ENCODE measurements at regions not wholly inside any gene's neighbourhood (a gene's known extent, or its start where the extent isn't known, plus 50 kb on each side); places are given as distances from the start of the nearest gene placed in this dataset.

- Histone ChIP-seq H3K9me3 (ENCODE audit: control insufficient read depth in 2 of 2, low read length in 2 of 2) (peaks cover 0 to 2% of the 10 kb centered on the region in 2 donors), H3K4me1 (ENCODE audit: control insufficient read depth in 2 of 2, insufficient read depth in 2 of 2, low read length in 2 of 2) (no peaks in the 10 kb centered on the region), H3K9ac (ENCODE audit: low read depth in 1 of 2, low read length in 2 of 2) (no peak overlapping the region), H3K36me3 (ENCODE audit: control insufficient read depth in 2 of 2, insufficient read depth in 2 of 2, low read length in 2 of 2) (no peaks in the 10 kb centered on the region), H3K27me3 (ENCODE audit: control insufficient read depth in 2 of 2, insufficient read depth in 2 of 2, low read length in 2 of 2) (no peaks in the 10 kb centered on the region), H3K4me3 (ENCODE audit: low read length in 2 of 2) (no peak overlapping the region), H3K27ac (ENCODE audit: low read depth in 2 of 2, low read length in 2 of 2) (no peak overlapping the region)
These were observed 97.3 kb upstream of the SFMBT2 start for GRCh38 chr10:7507887-7508726.

GRCh38 chr10:7506571-7506970 lies 95.7 kb upstream of the SFMBT2 start:
- no peaks in the 10 kb centered on the region for H3K4me1 ChIP-seq (ENCODE audit: control insufficient read depth in 2 of 2, insufficient read depth in 2 of 2, low read length in 2 of 2)
- no peak overlapping the region for H3K27ac ChIP-seq (ENCODE audit: low read depth in 2 of 2, low read length in 2 of 2)
- peaks cover 0 to 2% of the 10 kb centered on the region in 2 donors for H3K9me3 ChIP-seq (ENCODE audit: control insufficient read depth in 2 of 2, low read length in 2 of 2)

GRCh38 chr10:7505196-7505595 lies 94.4 kb upstream of the SFMBT2 start:
- Histone ChIP-seq H3K36me3 (ENCODE audit: control insufficient read depth in 2 of 2, insufficient read depth in 2 of 2, low read length in 2 of 2) (no peaks in the 10 kb centered on the region), H3K9me3 (ENCODE audit: control insufficient read depth in 2 of 2, low read length in 2 of 2) (no peaks in the 10 kb centered on the region), H3K27ac (ENCODE audit: low read depth in 2 of 2, low read length in 2 of 2) (no peak overlapping the region)

More at GRCh38 chr10:7506571-7506970, 95.7 kb upstream of the SFMBT2 start:
- no peaks in the 10 kb centered on the region for H3K36me3 ChIP-seq (ENCODE audit: control insufficient read depth in 2 of 2, insufficient read depth in 2 of 2, low read length in 2 of 2)
- H3K27me3 ChIP-seq (ENCODE audit: control insufficient read depth in 2 of 2, insufficient read depth in 2 of 2, low read length in 2 of 2): no peaks in the 10 kb centered on the region
- H3K9ac ChIP-seq (ENCODE audit: low read depth in 1 of 2, low read length in 2 of 2): no peak overlapping the region
- H3K4me3 ChIP-seq (ENCODE audit: low read length in 2 of 2): no peak overlapping the region

GRCh38 chr10:7503190-7503589 lies 92.4 kb upstream of the SFMBT2 start:
- Histone ChIP-seq H3K9me3 (ENCODE audit: control insufficient read depth in 2 of 2, low read length in 2 of 2) (no peaks in the 10 kb centered on the region), H3K4me1 (ENCODE audit: control insufficient read depth in 2 of 2, insufficient read depth in 2 of 2, low read length in 2 of 2) (no peaks in the 10 kb centered on the region), H3K9ac (ENCODE audit: low read depth in 1 of 2, low read length in 2 of 2) (no peak overlapping the region), H3K27me3 (ENCODE audit: control insufficient read depth in 2 of 2, insufficient read depth in 2 of 2, low read length in 2 of 2) (no peaks in the 10 kb centered on the region), H3K27ac (ENCODE audit: low read depth in 2 of 2, low read length in 2 of 2) (no peak overlapping the region), H3K4me3 (ENCODE audit: low read length in 2 of 2) (no peak overlapping the region), H3K36me3 (ENCODE audit: control insufficient read depth in 2 of 2, insufficient read depth in 2 of 2, low read length in 2 of 2) (no peaks in the 10 kb centered on the region)

More at GRCh38 chr10:7505196-7505595, 94.4 kb upstream of the SFMBT2 start:
- Histone ChIP-seq H3K4me1 (ENCODE audit: control insufficient read depth in 2 of 2, insufficient read depth in 2 of 2, low read length in 2 of 2) (no peaks in the 10 kb centered on the region), H3K9ac (ENCODE audit: low read depth in 1 of 2, low read length in 2 of 2) (no peak overlapping the region), H3K4me3 (ENCODE audit: low read length in 2 of 2) (no peak overlapping the region), H3K27me3 (ENCODE audit: control insufficient read depth in 2 of 2, insufficient read depth in 2 of 2, low read length in 2 of 2) (no peaks in the 10 kb centered on the region)

- Histone ChIP-seq H3K9ac (ENCODE audit: low read depth in 1 of 2, low read length in 2 of 2) (no peak overlapping the region), H3K27me3 (ENCODE audit: control insufficient read depth in 2 of 2, insufficient read depth in 2 of 2, low read length in 2 of 2) (no peaks in the 10 kb centered on the region), H3K36me3 (ENCODE audit: control insufficient read depth in 2 of 2, insufficient read depth in 2 of 2, low read length in 2 of 2) (no peaks in the 10 kb centered on the region), H3K4me1 (ENCODE audit: control insufficient read depth in 2 of 2, insufficient read depth in 2 of 2, low read length in 2 of 2) (no peaks in the 10 kb centered on the region), H3K9me3 (ENCODE audit: control insufficient read depth in 2 of 2, low read length in 2 of 2) (no peaks in the 10 kb centered on the region), H3K27ac (ENCODE audit: low read depth in 2 of 2, low read length in 2 of 2) (no peak overlapping the region), H3K4me3 (ENCODE audit: low read length in 2 of 2) (no peak overlapping the region)
These were observed 90.3 kb upstream of the SFMBT2 start for GRCh38 chr10:7501157-7501556.

- H3K27ac ChIP-seq (ENCODE audit: low read depth in 2 of 2, low read length in 2 of 2): no peak overlapping the region
- no peaks in the 10 kb centered on the region for H3K9me3 ChIP-seq (ENCODE audit: control insufficient read depth in 2 of 2, low read length in 2 of 2)
- H3K27me3 ChIP-seq (ENCODE audit: control insufficient read depth in 2 of 2, insufficient read depth in 2 of 2, low read length in 2 of 2): no peaks in the 10 kb centered on the region
- no peak overlapping the region for H3K4me3 ChIP-seq (ENCODE audit: low read length in 2 of 2)
- no peaks in the 10 kb centered on the region for H3K4me1 ChIP-seq (ENCODE audit: control insufficient read depth in 2 of 2, insufficient read depth in 2 of 2, low read length in 2 of 2)
- H3K9ac ChIP-seq (ENCODE audit: low read depth in 1 of 2, low read length in 2 of 2): no peak overlapping the region
- H3K36me3 ChIP-seq (ENCODE audit: control insufficient read depth in 2 of 2, insufficient read depth in 2 of 2, low read length in 2 of 2): no peaks in the 10 kb centered on the region
These were observed 87.3 kb upstream of the SFMBT2 start for GRCh38 chr10:7498111-7498510.

- Histone ChIP-seq H3K4me3 (ENCODE audit: low read length in 2 of 2) (no peak overlapping the region), H3K27ac (ENCODE audit: low read depth in 2 of 2, low read length in 2 of 2) (no peak overlapping the region), H3K4me1 (ENCODE audit: control insufficient read depth in 2 of 2, insufficient read depth in 2 of 2, low read length in 2 of 2) (no peaks in the 10 kb centered on the region), H3K9ac (ENCODE audit: low read depth in 1 of 2, low read length in 2 of 2) (no peak overlapping the region), H3K27me3 (ENCODE audit: control insufficient read depth in 2 of 2, insufficient read depth in 2 of 2, low read length in 2 of 2) (no peaks in the 10 kb centered on the region), H3K9me3 (ENCODE audit: control insufficient read depth in 2 of 2, low read length in 2 of 2) (no peaks in the 10 kb centered on the region), H3K36me3 (ENCODE audit: control insufficient read depth in 2 of 2, insufficient read depth in 2 of 2, low read length in 2 of 2) (no peaks in the 10 kb centered on the region)
These were observed 83.2 kb upstream of the SFMBT2 start for GRCh38 chr10:7493996-7494395.

GRCh38 chr10:7492660-7493046 lies 81.8 kb upstream of the SFMBT2 start:
- no peak overlapping the region for H3K27ac ChIP-seq (ENCODE audit: low read depth in 2 of 2, low read length in 2 of 2)
- no peak overlapping the region for H3K4me3 ChIP-seq (ENCODE audit: low read length in 2 of 2)
- no peak overlapping the region for H3K9ac ChIP-seq (ENCODE audit: low read depth in 1 of 2, low read length in 2 of 2)
- no peaks in the 10 kb centered on the region for H3K36me3 ChIP-seq (ENCODE audit: control insufficient read depth in 2 of 2, insufficient read depth in 2 of 2, low read length in 2 of 2)
- no peaks in the 10 kb centered on the region for H3K27me3 ChIP-seq (ENCODE audit: control insufficient read depth in 2 of 2, insufficient read depth in 2 of 2, low read length in 2 of 2)
- no peaks in the 10 kb centered on the region for H3K4me1 ChIP-seq (ENCODE audit: control insufficient read depth in 2 of 2, insufficient read depth in 2 of 2, low read length in 2 of 2)
- no peaks in the 10 kb centered on the region for H3K9me3 ChIP-seq (ENCODE audit: control insufficient read depth in 2 of 2, low read length in 2 of 2)

GRCh38 chr10:7491949-7492659 lies 81.3 kb upstream of the SFMBT2 start:
- Histone ChIP-seq H3K4me3 (ENCODE audit: low read length in 2 of 2) (no peak overlapping the region), H3K27me3 (ENCODE audit: control insufficient read depth in 2 of 2, insufficient read depth in 2 of 2, low read length in 2 of 2) (no peaks in the 10 kb centered on the region), H3K9ac (ENCODE audit: low read depth in 1 of 2, low read length in 2 of 2) (no peak overlapping the region), H3K4me1 (ENCODE audit: control insufficient read depth in 2 of 2, insufficient read depth in 2 of 2, low read length in 2 of 2) (no peaks in the 10 kb centered on the region), H3K9me3 (ENCODE audit: control insufficient read depth in 2 of 2, low read length in 2 of 2) (no peaks in the 10 kb centered on the region), H3K27ac (ENCODE audit: low read depth in 2 of 2, low read length in 2 of 2) (no peak overlapping the region), H3K36me3 (ENCODE audit: control insufficient read depth in 2 of 2, insufficient read depth in 2 of 2, low read length in 2 of 2) (no peaks in the 10 kb centered on the region)

- Histone ChIP-seq H3K9me3 (ENCODE audit: control insufficient read depth in 2 of 2, low read length in 2 of 2) (no peaks in the 10 kb centered on the region), H3K4me3 (ENCODE audit: low read length in 2 of 2) (no peak overlapping the region), H3K36me3 (ENCODE audit: control insufficient read depth in 2 of 2, insufficient read depth in 2 of 2, low read length in 2 of 2) (no peaks in the 10 kb centered on the region), H3K27me3 (ENCODE audit: control insufficient read depth in 2 of 2, insufficient read depth in 2 of 2, low read length in 2 of 2) (no peaks in the 10 kb centered on the region), H3K9ac (ENCODE audit: low read depth in 1 of 2, low read length in 2 of 2) (no peak overlapping the region), H3K27ac (ENCODE audit: low read depth in 2 of 2, low read length in 2 of 2) (no peak overlapping the region), H3K4me1 (ENCODE audit: control insufficient read depth in 2 of 2, insufficient read depth in 2 of 2, low read length in 2 of 2) (no peaks in the 10 kb centered on the region)
These were observed 80.4 kb upstream of the SFMBT2 start for GRCh38 chr10:7491230-7491629.

Measured in mucosa of rectum (tissue), 2 donors.